HuH-7 (cell line): ENCODE measurements at regions not wholly inside any gene's neighbourhood (a gene's known extent, or its start where the extent isn't known, plus 50 kb on each side); places are given as distances from the start of the nearest gene placed in this dataset.

Source experiments
- DNase-seq: peaks from one replicate; pipeline ENCODE4 v3.0.0; 2011; ENCODE audit warnings: low spot score

DNA sequence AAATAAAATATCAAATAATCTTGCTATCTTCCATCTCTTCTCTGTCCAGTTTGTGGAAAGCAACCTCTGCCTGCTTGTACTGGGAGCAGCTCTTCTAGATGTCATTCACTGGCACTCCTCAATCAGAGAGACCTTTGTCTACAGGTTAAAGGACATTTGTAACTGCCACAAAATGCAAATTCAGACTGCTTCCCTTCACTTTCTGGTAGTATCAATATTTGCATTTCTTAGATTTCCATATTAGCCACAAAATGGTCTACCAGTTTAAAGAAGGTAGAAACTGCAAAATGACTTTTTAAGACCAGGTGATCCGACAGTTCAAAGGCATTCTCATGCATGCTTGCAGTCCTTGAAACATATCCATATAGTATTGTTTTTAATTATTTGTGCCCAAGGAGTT lies 51.7 kb upstream of the RCN1 start:
- DNase-seq = no peak

DNA sequence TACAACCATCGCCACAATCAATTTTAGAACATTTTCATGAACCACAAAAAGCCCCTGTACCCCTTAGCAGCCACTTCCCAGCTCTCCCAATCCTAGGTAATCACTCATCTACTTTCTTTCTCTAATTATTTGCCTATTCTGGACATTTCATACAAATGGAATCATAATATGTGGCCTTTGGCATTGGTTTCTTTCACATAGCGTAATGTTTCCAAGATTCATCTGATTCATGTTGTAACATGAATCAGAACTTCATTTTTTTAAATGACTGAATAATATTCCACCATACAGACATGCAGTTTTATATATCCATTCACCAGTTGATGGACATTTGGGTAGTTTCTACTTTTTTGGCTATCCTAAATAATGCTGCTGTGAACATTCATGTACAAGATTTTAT lies 56.2 kb upstream of the RCN1 start:
- DNase-seq = no peak

- DNase-seq = no peak
Observed at GRCh38 chr11:32034149-32034548, 56.7 kb upstream of the RCN1 start.

- DNase-seq = no peak
Observed at GRCh38 chr11:32033491-32033890, 57.4 kb upstream of the RCN1 start.

DNA sequence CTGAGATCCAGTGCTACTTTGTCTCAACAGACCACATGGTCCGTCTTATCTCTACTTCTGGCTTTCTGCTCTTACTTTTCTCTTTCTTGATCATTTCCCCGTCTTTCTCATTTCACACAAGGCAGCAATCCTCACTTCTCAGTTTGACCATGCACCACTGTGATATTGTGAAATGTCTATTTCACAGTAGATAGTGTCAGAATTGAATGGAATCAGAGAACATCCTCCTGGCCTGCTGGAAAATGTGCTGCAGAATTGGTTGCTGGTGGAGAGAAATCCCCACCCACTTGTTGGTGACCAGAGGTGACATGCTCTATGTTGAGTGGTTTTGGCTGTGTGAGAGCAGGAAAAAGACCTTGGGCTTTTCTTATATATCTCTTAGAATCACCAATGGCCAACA lies 57.8 kb upstream of the RCN1 start:
- no peak for DNase-seq

DNA sequence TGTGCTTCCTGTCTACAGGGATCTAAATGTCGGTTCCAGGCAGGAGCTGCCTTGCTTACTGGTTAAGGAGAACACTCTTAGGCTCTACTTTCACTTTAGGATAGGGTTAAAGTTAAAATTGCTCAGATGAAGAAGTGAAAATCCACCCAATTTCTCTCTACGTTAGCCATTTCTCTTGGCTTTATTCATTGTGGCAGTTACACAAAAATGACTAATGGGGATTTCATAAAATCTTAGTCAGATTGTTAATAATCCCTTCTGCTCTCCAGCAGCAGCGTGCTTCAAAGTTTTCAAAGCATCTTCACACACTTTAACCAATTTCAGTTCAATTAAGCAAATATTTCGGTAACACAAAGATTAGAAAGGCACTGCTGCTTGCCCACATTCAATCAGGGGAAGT lies 58.4 kb upstream of the RCN1 start:
- DNase-seq = no peak

DNA sequence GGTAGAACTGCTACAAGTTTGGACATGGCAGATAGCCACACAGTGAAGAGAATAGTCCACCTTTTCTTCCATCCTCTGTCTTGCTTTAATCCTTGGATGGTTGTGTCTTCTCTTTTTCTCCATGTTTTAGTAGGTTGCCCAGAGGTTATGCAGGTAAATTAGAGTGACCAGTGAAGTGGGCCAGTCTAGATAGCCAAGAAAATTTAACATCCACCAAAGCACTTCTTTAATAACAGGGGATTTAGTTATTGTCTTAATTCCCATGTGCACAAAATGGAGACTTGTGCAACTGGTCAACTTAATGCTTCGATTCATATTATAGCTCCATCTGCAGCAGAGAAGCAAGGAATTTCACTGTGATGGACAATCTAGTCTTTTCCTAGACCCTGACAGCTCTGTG lies 58.8 kb upstream of the RCN1 start:
- DNase-seq = no peak

DNA sequence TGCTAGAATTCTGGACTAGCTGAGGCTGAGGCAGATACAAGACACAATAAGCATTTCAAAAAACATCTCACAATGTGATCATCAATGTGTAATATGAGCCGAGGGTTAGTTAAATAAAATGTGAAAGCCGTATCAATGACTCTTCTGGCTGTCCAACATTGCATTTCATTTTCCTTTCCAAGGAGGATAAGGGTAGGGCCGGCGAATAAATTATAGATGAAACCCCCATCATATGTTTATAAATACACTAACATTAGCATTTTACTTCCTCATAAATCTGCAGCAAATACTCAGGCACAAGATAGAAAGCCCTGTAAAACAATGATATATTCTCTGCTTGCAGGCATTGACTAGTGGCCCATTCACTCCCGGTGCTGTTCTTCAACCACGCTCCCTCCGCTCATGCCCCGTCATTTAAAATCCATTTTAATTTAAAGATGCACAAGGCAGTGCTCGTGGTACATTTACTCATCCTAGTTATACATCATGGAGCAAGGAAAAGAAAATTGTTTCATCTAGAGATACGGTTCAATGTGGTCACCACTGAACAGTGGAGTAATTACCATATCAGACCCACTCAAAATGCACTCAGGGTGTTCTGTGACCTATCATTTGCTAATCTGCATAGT lies 59.9 kb upstream of the RCN1 start:
- no peak for DNase-seq

GRCh38 chr11:32029721-32030120 lies 61.2 kb upstream of the RCN1 start:
- no peak for DNase-seq

DNA sequence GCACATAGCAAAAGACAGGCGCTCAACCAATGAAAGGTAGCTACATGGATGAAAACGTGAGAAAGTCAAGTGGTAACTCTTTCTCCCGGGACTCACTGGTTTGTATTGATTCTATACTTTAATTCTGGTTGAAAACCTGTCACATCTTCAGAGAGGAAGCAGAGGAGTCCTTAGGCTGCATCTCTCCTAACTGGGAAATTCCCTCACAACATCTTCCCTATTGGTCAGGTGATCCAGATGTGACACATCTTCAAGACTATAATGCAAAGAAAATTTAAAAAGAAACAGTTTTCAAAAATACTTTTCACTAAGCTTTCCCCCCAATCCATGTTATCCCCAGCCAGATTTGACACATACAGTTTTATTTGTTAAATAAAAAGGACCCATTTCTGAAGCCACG lies 62.7 kb upstream of the RCN1 start:
- no peak for DNase-seq

DNA sequence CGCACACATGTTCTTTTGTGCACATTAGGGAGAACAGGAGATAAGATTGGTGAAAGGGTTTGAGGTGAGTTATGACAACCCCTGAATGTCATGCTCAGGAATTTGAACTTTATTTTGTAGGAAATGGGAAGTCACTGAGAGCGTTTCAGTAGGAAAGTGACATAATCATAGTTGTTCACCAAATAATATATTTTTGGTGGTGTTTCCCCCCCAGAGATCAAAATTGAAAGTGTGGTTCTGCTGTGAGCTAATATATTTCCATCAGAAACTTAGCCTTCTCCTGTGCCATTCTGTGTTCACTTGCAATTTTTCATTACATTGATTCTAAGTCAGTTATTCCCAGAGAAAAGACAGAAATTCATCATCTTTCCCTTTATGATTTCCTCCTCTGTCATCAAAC lies 64.1 kb upstream of the RCN1 start:
- DNase-seq = no peak

- DNase-seq = no peak
Observed at GRCh38 chr11:32024948-32025347, 65.9 kb upstream of the RCN1 start.

GRCh38 chr11:32023370-32024305 lies 67.2 kb upstream of the RCN1 start:
- DNase-seq = no peak

- no peak for DNase-seq
Observed at GRCh38 chr11:32018672-32019071, 72.2 kb upstream of the RCN1 start.

GRCh38 chr11:32016111-32016510 lies 74.8 kb upstream of the RCN1 start:
- no peak for DNase-seq

DNA sequence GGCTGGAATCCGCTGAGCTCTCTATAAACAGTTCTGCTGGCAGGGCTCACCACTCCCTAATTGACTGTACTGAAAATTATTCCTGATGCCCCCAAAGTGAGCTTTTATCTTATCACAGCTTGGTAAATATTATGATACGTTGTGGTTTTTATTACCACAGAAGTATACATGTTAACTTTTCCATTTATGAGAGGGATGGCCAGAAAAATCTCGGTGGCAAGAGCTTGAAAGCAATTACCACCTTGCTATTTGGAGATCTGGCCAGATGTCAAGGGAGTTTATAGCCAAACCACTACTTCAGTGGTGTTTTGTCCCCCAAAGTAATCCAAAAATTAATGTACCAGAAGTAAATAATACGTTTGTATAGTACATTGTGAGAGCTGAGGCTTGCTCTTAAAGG lies 75.4 kb upstream of the RCN1 start:
- DNase-seq = no peak

DNA sequence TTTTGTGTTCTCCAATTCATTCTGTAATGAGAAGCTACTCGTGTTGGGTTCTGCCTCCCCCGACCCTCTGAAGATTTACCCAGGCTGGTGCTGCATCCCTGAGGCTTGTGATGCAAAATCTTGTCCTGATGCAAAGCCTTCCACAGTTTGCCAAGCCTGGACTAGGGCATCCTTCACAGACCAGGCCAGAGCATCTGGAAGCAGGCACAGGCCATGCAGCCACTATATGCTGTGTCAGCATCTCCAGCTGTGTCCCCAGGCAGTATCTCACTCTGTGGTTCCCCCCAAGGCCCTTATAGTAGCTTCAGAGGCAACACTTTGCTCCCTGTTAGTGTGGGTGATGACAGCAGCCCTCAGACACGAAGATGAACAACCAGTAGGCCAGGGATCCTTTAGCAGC lies 77.3 kb upstream of the RCN1 start:
- no peak for DNase-seq

DNA sequence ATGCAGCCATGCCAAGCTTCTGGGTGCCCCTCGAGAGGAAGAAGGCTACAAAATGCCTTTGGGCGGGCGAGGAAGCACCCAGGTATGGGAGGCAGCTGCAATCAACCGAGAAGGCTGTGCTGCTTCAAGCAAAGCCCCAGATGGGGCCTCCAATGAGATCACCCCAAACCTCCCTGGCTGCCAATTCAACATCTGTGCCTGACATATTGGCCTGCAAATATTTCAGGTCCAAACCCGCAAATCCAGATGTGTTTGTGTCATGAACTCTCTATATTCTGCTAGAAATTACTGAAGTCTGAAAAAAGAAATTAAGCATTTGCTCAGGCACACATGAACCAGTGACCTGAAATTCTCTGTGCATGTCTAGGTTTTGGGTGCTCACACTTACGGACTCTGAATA lies 78.8 kb upstream of the RCN1 start:
- no peak for DNase-seq

DNA sequence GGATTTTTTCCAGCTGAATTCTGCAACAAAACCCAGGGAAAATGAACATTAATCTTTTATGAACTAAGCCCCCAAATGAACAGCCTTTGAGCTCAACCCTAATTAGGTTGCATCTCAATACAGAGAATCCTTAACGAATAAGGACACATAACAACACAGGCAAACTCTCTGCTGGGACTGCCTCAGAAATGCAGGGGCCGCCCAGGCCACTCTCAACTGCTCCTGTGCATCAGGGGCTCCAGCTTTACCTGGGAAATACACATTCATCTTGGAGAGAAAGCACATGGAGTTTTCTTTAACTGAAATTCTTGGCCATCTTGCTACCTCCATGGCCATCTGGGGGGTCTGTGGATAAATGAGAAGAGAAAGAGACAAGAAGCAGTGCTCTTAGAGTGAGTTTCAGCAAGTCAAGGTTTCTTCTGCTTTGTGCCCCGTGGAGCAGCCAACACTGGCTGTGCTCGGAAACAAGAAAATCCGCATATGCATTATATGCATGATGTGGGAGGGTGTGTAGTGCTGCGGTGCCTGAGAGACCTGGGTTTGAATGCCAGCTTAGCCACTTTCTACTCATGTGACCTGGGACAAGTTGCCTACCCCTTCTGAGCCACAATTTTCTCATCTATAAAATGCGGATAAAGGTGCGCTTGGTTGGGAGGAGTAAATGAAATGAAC lies 81.9 kb upstream of the RCN1 start:
- DNase-seq = no peak

DNA sequence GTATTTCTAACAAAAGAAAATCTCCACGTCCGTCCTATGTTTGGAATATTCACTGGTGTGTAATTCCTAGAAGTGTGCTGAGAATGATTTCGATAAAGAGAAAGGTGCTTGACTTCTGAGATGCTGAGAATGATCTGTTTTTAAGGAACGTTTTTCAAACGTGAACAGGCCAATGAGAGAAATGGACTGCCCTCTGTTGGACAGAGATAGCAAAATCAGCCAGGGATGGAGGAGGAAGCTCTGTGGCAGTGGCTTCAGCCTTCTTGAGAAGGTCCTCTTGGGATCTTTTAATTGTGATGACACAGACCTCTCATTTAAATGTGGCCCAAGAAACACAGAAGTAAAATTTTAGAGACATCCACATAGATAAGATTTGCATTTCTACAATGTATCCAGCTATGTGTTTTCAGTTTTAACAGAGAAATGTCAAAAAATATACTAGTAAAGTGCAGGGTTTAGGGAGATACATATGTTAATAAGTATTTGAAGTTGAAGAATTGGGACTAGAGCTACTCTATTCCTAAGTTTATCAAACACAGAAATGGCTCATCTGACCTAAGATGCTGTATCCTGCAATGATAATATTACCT lies 84.0 kb upstream of the RCN1 start:
- DNase-seq = peak; percentile 53

DNA sequence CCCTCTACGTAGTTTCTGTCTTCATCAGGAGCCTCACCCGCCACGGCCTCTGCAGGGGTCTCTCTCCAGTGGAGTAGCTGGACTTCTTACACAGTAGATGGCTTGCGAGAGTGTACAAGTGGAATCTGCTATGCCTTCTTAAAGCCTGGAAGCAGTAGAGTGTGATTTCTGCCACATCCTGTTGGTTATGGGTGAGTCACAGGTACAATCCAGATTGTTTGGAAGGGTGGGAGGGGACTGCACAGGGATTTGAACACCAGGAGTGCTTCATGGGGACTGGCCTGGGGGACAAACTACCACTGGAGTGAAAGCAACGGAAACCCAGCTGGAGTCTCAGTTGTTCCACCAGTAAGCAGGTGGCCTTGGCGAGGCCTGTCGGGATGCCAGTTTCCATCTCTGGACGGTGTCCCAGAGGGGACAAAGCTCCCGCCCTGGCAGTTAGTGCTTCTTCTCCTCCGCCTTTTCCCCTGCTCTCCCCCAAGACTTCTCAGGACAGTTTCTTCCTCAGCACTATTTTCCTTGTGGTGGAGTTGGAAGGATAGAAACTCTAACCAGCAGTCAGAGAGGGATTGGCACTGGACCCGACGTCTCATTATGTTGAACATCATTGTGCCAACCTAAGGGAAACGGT lies 85.0 kb upstream of the RCN1 start:
- DNase-seq = no peak

GRCh38 chr11:32003335-32003734 lies 87.5 kb upstream of the RCN1 start:
- no peak for DNase-seq
